Suppressor macrophage (primary cell): ENCODE measurements at regions not wholly inside any gene's neighbourhood (a gene's known extent, or its start where the extent isn't known, plus 50 kb on each side); places are given as distances from the start of the nearest gene placed in this dataset.

ENCODE experiments used
- DNase-seq, 4 experiments: peaks; one replicate each; pipeline ENCODE4 v3.0.0-alpha.2; 2020 to 2022

- DNase-seq = no peak
These were observed 384.9 kb upstream of the DCC start for GRCh38 chr18:51955136-51955535.

- DNase-seq = no peak
These were observed 383.0 kb upstream of the DCC start for GRCh38 chr18:51957001-51957400.

DNA sequence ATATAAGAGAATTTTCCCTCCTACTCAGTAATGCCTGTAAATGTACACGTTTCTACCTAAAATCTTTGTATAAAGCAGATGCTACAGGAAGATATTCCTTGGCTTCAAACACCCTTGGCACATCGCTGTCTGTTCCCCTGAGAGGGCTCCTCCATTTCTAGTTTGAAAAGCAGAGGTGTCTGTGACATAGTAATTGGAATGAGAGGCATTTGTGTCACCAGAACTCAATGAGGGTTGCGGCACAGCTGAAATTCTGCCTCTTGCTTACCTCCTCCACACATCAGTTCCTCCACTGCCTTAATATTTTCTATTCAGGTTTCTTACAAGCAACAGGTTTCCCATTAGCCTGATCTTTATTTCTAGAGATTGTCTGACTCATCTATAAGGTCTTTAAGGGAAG is 359.9 kb upstream of the DCC start:
- DNase-seq = no peak

DNA sequence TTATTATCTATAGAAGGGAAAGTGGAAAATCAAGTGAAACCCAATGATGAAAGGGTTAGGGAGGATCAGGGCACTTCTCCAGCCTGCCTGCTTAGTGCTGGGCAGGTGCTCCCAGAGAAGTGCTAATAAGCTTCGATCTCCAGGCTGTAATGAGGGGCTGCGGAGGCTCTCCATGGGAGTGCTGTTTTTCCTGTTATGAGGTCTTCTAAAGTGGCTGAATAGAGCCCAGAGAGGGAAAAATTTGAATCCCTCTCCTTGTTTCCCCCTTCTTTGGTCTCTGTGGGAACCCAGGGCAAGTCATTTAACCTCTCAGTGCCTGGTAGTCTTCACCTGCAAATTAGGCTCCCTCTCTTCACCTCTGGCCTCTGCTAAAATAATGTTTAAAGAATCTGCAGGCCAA is 351.7 kb upstream of the DCC start:
- DNase-seq = no peak

DNA sequence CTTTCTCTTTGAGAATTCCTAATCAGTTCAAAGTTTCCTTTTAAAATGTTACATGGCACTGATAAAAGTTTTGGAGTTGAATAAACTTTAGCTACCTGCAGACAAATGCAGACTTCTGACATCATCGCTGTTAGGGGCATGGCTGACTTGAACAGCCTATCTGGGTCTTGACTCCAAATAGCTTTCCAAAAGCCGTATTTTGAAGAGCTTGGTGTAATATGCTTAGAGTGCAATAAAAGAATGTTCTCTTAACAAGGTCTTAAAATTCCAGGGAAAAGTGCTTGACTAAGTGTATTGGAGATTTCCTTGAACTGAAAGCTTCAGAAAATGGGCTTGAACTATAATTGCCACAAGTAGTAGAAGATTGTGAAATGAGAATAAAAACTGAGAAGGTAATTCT is 342.9 kb upstream of the DCC start:
- DNase-seq = no peak

- no peak for DNase-seq
These were observed 341.9 kb upstream of the DCC start for GRCh38 chr18:51998066-51998465.

- no peak for DNase-seq
These were observed 341.3 kb upstream of the DCC start for GRCh38 chr18:51998711-51999110.

DNA sequence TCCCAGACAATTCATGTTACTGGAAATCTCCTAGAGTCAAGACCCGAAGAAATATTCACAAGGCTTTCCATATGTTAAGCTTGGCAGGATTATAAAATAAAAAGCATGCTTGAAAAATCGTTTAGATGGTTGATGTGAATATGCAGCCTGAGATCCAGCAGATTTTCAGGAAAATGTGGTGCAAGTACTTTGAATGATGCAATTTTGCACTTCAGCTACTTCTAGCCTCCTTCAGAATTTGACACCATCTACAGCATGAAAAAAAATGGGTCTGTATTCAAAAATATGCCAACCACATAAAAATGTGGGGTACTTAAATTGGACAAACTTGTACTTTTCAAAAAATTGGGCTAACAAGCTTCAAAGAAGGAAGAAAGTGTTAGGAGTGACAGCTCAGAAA is 340.6 kb upstream of the DCC start:
- no peak for DNase-seq

- DNase-seq = no peak
These were observed 339.6 kb upstream of the DCC start for GRCh38 chr18:52000435-52000834.

- no peak for DNase-seq
These were observed 338.9 kb upstream of the DCC start for GRCh38 chr18:52001106-52001505.

GRCh38 chr18:52002600-52002999 is 337.4 kb upstream of the DCC start:
- no peak for DNase-seq

DNA sequence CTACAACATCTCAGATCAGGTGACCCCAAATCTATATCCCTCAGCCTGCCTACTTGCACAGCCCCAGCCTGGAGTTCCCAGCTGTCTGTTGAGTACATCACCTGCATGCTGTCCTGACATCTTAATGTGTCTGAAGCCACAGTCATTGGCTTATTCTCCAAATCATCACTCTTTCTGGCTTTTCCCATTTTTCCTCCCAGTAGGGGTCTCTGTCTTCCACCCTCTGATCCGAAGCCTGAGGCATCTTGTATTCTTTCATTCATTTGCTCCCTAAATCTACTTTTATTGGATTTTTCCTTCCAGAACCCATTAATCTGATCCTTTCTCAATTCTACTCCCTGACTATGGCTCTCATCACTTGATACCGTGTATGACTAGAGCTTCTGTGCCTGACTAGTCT is 332.9 kb upstream of the DCC start:
- DNase-seq = no peak

GRCh38 chr18:52008330-52008729 is 331.7 kb upstream of the DCC start:
- no peak for DNase-seq

GRCh38 chr18:52008736-52009135 is 331.3 kb upstream of the DCC start:
- no peak for DNase-seq

DNA sequence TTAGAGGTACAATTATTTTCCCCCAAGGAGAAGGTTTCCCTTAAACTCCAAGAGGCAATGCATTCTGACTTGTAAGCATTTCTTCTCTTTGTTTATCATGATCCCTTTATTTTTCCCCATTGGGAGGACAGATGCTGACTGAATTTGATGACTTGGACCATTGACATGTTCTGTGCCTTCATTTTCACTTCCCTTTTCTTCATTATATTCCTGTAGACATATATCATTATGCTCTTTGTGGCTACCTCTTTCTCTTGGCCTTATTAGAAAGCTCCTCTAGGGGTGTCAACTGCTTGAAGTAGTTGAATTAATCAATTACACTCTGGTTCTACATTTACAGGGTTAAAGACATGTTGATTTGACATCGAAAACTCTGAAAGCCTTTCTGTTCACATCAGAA is 330.0 kb upstream of the DCC start:
- DNase-seq = no peak

GRCh38 chr18:52045946-52046675 is 293.9 kb upstream of the DCC start:
- DNase-seq = no peak

DNA sequence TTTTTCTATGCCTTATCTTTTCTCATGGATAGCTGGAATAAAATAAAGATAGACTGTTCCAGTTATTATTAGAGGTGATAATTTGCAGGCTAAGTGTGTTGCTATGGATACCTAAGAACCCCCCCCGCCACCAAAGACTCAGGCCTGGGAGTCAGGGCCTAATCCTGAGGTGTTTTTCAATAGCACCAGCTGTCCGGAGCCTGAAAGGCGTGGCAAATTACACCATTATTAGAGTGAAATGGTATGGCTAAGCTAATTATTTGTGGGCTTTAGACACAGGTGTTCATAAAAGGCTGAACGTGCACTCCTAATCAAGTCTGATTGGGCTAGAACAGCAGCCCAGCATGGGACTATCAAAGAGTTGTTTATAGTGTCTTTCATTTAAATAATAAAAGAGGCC is 293.2 kb upstream of the DCC start:
- DNase-seq = no peak

GRCh38 chr18:52054324-52054723 is 285.7 kb upstream of the DCC start:
- DNase-seq = no peak

GRCh38 chr18:52060607-52061304 is 279.2 kb upstream of the DCC start:
- DNase-seq = no peak

GRCh38 chr18:52063923-52064322 is 276.1 kb upstream of the DCC start:
- no peak for DNase-seq

DNA sequence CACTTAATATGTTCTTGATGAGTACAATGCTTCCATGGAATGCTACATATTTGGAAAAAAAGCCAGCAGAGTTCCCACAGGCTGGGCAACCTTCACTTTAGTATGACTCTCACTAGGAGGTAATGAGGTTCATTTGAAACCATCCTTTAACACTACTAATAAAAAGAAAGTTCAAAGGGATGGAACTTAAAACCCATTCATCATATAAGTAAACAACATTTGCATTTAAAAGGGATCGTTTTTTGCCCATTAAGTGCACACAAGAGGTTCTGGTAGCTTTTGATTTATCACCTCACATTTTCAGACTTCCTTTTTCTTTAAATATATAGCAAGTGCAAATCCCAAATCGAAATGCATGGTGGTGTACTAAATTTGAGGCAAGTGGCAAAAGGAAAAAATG is 270.8 kb upstream of the DCC start:
- DNase-seq = no peak

DNA sequence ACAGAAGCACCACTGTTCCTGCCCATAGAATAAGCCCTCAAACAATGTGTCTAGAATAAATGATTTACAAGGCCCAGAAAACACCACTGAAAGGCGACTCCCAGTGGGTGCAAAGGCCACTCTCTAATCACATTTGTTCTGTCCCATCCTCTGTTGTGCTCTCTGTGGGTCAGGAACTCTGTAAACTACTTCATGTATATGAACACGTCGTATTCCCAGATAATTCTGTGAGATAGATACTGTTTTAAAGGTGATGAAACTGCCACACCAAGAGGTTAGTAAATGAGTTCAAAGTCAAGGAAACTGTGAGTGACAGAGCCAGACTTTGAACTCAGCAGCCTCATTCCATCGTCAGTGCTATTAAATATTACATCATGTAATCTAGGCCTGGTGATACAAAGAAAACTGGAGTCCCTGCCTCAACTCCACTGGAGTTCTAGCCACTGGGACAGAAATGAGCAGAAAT is 269.7 kb upstream of the DCC start:
- no peak for DNase-seq

GRCh38 chr18:52077251-52077983 is 262.6 kb upstream of the DCC start:
- DNase-seq = no peak

DNA sequence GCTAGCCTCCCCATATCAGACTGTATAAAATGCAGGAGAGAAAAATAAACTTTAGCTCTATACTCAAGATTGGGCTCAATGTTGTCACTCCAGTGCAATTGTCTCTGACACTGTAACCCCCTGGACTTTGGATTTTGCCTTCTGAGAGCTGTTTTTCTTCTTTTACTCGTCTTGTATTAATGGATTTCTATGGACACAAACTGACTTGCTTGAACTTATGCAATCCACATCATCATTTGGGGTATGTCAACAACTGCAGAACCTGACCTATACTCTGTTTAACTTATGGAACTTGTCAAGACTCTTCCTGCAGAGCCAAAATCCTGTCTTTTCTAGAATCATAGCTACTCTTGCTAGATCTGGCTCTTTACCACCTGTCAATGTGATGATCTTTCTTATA is 257.8 kb upstream of the DCC start:
- DNase-seq = no peak
